Activated CD4-positive, CD25-positive, alpha-beta regulatory T cell treated with anti-CD3 and anti-CD28 coated beads, Interleukin-2, amount 50 U/mL, for 16 hours (primary cell): ENCODE measurements at regions not wholly inside any gene's neighbourhood (a gene's known extent, or its start where the extent isn't known, plus 50 kb on each side); places are given as distances from the start of the nearest gene placed in this dataset.

Experiments
- DNase-seq: peaks from one replicate; pipeline ENCODE4 v3.0.0-alpha.2; 2020; ENCODE audit warnings: low read depth, low spot score

- no peak for DNase-seq
These were observed 53.8 kb upstream of the RANBP3L start for GRCh38 chr5:36355516-36355915.

DNA sequence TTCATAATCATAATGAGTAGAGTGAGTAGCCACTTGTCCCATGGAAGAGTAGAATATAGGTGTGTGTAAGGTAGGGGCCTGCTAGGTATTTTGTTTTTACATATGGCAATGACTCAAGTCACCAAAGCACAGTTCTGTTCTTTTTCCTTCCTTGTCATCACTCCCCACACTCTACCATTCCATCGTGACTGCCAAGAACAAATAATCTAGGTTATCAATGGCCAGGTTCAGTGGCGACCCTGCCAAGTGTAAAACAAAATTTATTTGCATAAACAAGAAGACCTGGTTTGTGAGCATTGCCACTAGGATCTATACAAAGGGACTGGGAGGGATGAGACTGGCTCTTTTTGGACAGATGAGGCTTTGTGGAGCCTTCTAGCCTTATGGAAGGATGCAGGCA is 55.2 kb upstream of the RANBP3L start:
- DNase-seq, result no peak

DNA sequence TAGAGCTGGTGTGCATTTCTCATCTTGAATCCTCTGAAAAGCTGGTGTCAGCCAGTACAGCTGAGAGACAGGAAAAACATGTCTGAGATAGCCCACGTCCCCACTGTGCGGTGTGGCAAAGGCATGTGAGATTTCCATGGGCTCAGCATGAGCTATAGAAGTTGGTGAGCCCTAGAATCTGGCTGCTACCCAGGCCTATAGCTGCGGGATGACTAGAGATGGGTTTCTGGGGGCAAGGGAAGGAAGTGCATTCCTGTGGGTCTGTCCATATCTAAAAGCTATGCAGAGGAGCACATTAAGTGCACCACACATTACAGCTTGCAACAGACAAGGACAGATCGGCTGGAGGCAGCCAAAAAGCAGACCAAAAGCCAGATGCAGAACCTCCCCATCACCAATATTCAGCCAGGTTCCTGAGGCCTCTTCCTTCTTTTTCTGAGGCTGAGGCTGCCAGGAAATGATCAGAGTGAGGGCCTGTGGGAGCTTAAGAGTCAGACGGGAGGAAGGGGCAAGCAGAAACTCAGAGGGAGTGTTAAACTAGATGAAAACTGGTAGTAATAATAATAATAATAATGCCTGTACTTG is 55.8 kb upstream of the RANBP3L start:
- no peak for DNase-seq

DNA sequence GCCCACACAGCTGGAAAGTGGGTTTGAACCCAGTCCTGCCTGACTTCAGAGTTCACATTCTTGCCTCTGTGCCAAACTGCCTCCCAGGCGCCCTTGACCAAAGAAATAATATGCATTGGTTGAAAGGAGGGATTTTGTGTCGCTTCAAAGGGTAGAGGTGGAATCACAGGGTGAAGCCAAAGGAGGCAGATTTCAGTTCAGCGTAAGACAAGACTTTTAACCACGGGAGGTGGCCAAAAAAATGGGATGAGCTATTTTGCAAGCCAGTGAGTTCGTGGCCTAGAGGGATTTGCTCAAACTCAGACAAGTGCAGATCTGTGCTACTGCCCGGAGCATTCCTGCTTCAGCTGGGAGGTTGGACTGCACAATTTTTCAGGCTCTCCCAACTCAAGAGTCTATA is 57.6 kb upstream of the RANBP3L start:
- DNase-seq, result no peak

DNA sequence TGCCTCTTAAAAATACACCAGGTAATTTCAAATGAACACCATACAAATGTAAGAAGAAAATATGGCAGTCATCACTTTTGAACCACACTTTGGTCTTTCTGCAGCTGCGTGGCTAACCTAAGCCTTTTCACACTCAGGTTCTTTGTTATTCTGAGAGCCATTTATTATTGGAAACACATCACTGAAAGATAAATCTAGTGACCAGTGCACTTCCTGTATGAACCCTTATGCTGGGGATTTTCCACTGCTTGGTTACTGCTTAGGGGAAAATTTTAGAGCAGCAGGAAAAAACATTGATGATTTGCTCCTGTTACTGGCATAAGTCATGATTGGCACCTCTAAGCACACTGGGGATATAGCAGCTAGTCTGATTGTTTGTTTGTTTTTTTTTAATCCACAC is 58.6 kb upstream of the RANBP3L start:
- no peak for DNase-seq

DNA sequence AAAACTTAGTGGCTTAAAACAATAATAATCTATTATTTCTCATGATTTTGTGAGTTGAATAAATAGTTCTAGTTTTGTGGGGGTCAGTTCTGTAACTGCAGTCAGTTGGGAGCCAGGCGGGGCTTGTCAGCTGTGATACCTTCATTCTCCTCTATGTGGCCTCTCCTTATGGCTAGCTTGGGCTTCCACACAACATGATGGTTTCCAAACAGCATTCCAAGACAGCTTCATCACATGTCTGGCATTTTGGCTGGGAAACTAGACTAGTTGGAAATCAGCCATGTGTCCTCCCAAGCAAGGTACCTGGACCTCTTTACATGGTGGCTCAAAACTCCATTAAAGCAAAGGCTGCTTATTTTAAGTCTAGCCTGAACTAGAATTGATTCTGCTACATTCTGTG is 61.4 kb upstream of the RANBP3L start:
- no peak for DNase-seq

GRCh38 chr5:36363744-36364143 is 62.0 kb upstream of the RANBP3L start:
- DNase-seq, result no peak

DNA sequence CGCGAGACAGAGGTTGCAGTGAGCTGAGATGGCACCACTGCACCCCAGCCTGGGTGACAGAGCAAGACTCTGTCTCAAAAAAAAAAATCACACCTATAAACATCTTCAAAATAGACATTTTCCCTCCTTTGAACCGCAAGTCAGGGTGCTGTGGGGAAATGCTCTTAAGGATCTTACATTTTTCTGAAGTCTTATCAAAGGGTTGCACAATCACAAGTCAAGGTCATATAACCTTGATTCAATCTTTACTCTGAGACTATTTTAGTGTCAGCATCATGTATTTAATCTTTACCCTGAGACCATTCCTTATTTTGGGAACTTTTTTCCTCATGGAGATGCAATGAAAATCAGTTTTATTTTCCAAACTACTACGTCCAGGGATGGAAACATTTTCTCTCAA is 62.8 kb upstream of the RANBP3L start:
- no peak for DNase-seq

DNA sequence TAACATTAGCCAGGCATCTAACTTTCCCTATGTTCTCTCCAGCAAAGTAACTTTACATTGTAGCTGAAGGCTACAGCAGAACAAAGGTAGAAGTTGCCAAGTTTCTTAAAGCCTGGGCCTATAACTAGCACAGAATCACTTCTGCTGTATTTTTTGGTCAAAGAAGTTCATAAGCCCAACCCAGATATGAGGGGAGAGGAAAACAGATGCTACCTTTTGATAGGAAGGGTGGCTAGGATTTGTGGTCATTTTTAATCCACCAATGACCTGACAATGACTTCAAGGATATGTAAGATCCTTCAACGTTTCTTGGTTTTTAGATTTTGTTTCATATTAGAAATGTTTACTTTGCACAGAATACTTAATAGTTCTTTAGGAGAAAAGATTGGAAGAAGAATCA is 64.2 kb upstream of the RANBP3L start:
- no peak for DNase-seq

DNA sequence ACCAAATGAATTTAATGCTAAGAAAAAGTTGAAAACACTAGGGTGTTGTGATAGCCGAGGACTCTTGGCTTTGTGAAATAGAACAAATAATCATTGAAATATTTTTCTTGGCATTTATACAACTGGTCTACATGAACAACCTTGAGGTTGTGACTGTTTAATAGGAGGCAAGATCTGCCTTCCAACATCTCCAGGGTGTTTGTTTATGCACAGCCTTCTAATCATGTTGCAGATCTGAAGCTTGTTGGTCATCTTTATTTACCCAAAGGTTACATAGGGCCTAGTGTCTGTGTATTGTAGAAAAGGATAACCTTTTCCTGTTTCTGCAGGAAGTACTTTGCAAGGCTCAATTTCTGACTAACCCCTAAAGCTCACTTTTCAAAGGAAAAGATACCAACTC is 65.2 kb upstream of the RANBP3L start:
- DNase-seq, result no peak

- DNase-seq, result no peak
These were observed 65.8 kb upstream of the RANBP3L start for GRCh38 chr5:36367524-36367923.

GRCh38 chr5:36369219-36369690 is 67.6 kb upstream of the RANBP3L start:
- DNase-seq, result no peak

DNA sequence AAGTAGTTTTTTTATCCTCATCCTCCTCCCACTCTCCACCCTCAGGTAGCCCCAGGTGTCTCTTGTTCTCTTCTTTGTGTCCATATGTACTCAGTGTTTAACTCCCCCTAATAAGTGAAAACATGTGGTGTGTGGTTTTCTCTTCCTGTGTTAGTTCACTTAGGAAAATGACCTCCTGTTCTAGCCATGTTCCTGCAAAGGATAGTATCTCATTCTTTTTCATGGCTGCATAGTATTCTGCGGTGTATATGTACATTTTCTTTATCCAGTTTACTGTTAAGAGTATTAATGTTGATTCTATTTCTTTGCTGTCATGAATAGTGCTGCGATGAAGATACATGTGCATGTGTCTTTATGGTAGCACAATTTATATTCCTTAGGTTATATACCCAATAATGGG is 68.4 kb upstream of the RANBP3L start:
- DNase-seq, result no peak

DNA sequence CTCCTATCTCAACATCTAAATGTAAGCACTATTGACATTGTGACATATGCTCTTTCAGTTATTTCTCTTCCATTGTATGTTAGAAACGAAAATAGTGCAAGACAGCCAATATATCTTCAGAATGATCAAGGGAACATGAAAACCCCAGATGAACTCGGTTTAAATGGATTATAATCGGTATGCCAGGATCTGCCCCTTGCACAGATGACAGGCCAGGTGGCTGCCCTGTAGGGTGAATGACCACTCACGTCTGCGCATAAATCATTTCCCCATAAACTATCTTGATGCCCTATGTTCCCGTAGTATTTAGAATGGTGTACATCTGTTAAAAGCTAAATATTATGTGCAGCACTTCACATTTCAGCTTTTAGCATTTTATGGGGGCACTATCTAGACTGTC is 69.7 kb upstream of the RANBP3L start:
- DNase-seq, result no peak

DNA sequence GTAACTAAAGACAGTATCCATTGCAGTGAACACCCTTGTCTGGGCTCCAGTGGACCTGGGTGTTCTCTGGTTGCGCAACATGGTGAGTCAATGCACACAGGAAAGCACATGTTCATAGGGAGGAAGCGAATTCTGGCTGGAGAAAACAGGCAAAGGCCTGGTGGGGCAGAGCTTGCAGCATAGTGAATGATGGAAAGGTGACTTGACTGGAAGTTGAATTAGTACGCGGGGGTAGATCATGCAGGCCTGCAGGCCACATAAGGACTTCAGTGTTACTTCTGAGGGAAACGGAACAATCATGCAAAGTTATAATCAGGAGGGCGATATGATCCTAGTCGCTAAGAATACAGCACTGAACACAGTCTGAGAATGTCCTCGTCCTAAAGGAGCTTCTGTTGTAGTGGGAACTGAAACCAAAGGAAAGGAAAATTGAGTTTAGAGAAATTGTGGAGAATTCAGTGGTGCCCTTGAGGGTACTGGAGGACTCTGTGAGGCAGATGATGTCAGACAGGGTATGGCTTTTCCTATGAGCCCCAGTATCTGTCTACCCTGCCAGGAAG is 71.9 kb upstream of the RANBP3L start:
- DNase-seq, result no peak

DNA sequence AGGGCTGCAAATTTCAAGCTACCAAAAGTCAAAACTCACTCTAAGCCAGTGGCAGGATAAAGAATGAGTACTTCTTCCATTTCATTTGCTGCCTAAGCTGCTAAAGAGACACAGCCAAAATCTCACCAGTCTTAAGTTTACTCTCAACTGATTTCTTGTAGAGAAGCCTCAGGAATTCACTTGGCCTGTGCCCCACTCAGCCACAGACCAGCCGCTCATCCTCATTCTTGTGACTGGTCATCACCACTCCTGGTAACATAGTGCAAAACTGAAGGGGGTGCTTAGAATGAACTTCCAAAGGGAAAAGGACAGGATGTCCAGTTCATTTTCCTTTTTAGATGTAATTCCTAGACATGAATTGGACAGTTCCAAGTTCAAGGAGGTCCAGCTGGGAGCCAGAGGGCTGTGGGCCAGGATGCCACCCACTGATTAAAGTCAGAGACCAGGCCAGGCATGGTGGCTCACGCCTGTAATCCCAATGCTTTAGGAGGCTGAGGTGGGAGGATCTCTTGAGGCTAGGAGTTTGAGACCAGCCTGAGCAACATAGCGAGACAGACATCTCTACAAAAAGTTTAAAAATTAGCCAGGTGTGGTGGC is 72.7 kb upstream of the RANBP3L start:
- no peak for DNase-seq

DNA sequence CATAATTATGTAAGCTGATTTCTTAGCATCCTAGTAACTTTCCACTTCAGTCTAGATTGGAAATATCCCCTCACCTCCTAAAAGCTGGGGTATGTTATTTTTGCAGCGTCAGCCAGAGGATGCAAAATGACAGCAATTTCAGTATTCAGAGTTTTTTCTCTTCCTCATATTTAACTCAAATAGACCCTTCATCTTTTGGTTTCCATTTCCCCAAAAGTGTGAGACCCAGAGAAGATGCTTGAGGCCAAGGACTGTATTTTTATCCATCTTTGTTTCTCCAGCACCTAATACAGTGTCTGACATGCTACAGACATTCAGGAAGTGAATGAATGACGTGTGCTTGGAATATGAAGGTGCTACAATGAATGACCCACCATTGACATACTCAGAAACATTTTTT is 75.5 kb upstream of the RANBP3L start:
- DNase-seq, result no peak

DNA sequence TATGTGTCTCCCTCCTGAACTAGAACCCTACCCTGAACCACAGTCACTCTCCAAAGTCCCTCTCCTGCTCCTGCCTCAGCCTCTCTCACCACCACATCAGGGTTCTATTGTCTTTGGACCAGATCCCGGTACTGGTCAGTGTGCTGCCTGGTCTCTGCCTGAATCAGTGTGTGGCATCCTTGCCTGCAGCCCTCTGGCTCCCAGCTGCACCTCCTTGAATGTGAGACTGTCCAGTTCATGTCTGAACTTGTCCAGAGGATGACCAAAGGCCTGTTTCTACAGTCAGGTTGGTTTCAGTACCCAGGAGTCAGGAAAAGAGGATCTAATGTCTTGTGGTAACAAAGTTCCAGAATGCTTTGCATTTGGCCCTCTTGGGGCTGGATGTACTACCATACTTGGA is 76.8 kb upstream of the RANBP3L start:
- no peak for DNase-seq

DNA sequence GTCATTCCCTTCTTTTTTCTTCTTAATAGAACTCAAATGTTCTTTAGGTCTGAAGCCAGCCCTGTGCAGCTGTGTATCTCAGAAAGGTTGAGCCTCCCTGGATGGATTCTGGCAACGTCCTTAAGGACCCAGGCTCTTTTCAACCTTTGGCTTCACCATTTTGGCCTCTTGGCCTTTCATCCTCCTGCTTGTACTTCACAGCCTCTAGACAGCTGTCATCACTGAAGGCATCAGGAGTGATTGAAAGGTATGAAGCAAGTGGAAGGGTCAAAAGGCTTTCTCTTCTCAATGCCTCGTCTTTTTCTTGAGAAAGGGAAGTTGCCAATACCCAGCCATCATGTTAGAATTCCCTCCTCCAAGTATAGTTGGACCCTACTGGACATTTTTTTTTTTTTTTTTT is 81.2 kb upstream of the RANBP3L start:
- no peak for DNase-seq

DNA sequence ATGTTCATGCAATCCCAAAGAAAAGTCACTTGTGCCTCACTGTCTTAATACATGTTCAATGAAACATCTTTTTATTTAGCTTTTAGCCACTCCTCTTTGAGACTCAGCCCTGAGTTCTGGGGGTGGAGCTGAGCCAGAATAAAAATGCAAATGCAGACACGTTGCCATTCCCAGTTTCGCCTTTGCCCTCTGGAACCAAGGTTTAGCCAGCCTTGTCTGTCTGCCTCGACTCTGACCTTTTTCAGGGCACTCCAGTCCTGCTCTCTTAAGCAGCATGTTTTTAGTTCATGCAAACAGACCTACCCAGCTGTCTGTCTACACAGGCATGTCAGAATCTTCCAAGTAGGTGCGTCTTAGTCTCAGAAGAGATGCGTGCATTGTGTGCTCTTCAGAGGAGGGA is 82.2 kb upstream of the RANBP3L start:
- no peak for DNase-seq

DNA sequence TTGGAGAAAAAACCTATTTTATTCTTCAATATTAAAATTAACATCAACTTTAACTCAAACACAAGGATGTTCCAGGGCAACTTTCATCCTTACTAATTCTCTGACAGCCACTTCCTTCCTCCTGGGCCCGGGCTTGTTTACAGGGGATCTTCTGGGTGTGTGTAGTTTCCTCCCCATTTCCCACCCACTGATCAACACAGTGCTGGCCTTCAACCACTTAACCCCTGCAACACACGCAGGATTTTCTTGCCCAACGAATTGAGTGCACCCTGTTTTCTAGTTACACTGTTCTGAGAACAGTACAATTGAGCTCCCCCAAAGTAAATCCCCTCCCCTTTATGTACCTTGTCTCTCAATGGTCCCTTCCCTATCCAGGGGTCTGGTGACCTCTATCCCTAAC is 83.1 kb upstream of the RANBP3L start:
- no peak for DNase-seq

DNA sequence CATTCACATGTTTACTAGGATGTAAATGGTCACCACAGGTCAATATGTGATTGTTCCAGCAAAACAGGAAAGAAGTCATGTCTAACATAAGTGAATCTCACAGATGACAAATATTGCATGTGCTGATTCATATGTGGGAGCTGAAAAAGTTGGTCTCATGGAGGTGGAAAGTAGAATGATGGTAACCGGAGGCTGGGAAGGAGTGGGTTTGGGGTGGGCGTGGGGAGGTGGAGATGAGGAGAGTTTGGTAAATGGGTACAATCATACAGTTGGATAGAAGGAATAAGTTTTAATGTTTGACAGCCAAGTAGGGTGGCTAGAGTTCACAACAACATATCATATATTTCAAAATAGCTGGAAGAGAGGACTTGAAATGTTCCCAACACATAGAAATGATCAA is 83.8 kb upstream of the RANBP3L start:
- no peak for DNase-seq

DNA sequence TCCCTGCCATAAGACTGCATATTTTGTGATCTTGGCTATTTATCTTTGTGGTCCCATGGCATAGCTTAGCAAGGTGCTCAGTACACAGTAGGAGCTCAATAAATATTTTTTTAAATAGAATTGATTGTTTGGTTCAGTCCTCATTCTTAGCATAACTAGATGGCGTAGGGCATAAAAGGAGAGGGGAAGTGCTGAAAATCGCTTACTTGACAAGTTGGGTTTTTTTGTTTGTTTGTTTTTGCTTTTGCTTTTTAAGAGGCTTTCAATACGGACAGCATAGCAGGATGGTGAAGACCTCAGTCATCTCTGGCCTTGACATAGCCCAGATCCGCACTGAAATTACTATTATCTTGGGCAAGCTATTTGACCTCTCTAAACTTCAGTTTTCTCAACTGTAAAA is 86.6 kb upstream of the RANBP3L start:
- DNase-seq, result no peak

DNA sequence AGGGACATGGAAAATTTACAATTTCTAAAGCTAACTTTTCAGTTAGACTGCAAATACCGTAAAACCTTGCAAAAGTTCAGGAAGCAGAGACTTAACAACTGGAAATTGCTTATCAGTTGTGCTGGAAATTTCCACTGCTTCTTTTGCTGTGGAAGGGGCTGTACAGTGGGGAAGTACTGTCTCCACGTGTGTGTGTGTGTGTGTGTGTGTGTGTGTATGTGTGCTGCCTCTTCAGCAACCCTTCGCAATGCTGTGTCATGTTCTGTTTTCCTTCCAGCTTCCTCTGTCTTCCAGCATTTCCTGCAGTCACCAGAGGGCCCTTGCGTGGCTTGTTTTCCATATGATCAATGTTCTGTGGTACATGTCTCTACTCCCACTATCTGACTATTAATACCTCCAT is 87.5 kb upstream of the RANBP3L start:
- no peak for DNase-seq
